ENCODE measurements at regions not wholly inside any gene's neighbourhood (a gene's known extent, or its start where the extent isn't known, plus 50 kb on each side); places are given as distances from the start of the nearest gene placed in this dataset.
A peak's percentile ranks its signal among the peaks of the same experiment; 100 is the strongest.

- no peaks in the 10 kb centered on the region for H3K27me3 ChIP-seq
- no peaks in the 10 kb centered on the region for H3K9me3 ChIP-seq
- TF ChIP-seq EP300 (IDR thresholded peaks at IDR 0.05) (no peak), POLR2AphosphoS5 (IDR thresholded peaks at IDR 0.05) (no peak), POLR2A (IDR thresholded peaks at IDR 0.05) (no peak)
- TF ChIP-seq, protein P1, sequence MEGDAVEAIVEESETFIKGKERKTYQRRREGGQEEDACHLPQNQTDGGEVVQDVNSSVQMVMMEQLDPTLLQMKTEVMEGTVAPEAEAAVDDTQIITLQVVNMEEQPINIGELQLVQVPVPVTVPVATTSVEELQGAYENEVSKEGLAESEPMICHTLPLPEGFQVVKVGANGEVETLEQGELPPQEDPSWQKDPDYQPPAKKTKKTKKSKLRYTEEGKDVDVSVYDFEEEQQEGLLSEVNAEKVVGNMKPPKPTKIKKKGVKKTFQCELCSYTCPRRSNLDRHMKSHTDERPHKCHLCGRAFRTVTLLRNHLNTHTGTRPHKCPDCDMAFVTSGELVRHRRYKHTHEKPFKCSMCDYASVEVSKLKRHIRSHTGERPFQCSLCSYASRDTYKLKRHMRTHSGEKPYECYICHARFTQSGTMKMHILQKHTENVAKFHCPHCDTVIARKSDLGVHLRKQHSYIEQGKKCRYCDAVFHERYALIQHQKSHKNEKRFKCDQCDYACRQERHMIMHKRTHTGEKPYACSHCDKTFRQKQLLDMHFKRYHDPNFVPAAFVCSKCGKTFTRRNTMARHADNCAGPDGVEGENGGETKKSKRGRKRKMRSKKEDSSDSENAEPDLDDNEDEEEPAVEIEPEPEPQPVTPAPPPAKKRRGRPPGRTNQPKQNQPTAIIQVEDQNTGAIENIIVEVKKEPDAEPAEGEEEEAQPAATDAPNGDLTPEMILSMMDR (IDR thresholded peaks at IDR 0.05), result no peak
- H3K4me1 ChIP-seq, result peaks cover 0 to 16% (median 4%) of the 10 kb centered on the region in 4 donors
- intact Hi-C loops (cut with DNase I), result no loop called here
- H3K36me3 ChIP-seq, result no peaks in the 10 kb centered on the region
- peak overlapping the region in 2 of 4 donors; percentile 16 to 18 for H3K27ac ChIP-seq
- H3K4me3 ChIP-seq, result no peak overlapping the region
- WGBS, 2 donors, result 74 to 82% methylated on average over 6 of the region's 6 CpGs
- no peak for DNase-seq
These were observed 210.4 kb downstream of the SPTSSA start for GRCh38 chr14:34251662-34252061.

GRCh38 chr14:34250959-34251358 is 211.1 kb downstream of the SPTSSA start:
- Histone ChIP-seq H3K27ac (peak overlapping the region in 2 of 4 donors; percentile 3 to 8), H3K27me3 (no peaks in the 10 kb centered on the region), H3K4me3 (no peak overlapping the region), H3K9me3 (no peaks in the 10 kb centered on the region), H3K36me3 (no peaks in the 10 kb centered on the region), H3K4me1 (peaks cover 0 to 16% (median 4%) of the 10 kb centered on the region in 4 donors)
- intact Hi-C loops (cut with DNase I), result no loop called here
- no peak for TF ChIP-seq POLR2A (IDR thresholded peaks at IDR 0.05)
- no peak for TF ChIP-seq EP300 (IDR thresholded peaks at IDR 0.05)
- TF ChIP-seq POLR2AphosphoS5 (IDR thresholded peaks at IDR 0.05), result no peak
- TF ChIP-seq, protein P1 (IDR thresholded peaks at IDR 0.05), result no peak
- no peak for DNase-seq
- WGBS, 2 donors, result 86 to 92% methylated on average over 4 of the region's 4 CpGs

GRCh38 chr14:34247605-34248004 is 214.4 kb downstream of the SPTSSA start:
- Histone ChIP-seq H3K4me3 (no peak overlapping the region), H3K36me3 (no peaks in the 10 kb centered on the region), H3K4me1 (peaks cover 0 to 16% (median 4%) of the 10 kb centered on the region in 4 donors), H3K27me3 (no peaks in the 10 kb centered on the region), H3K9me3 (no peaks in the 10 kb centered on the region), H3K27ac (no peak overlapping the region)
- no peak for TF ChIP-seq POLR2A (IDR thresholded peaks at IDR 0.05)
- TF ChIP-seq EP300 (IDR thresholded peaks at IDR 0.05), result no peak
- TF ChIP-seq, protein P1 (IDR thresholded peaks at IDR 0.05), result no peak
- no peak for TF ChIP-seq POLR2AphosphoS5 (IDR thresholded peaks at IDR 0.05)
- 41 to 42% methylated on average over 1 of the region's 1 CpG for WGBS, 2 donors
- no peak for DNase-seq
- intact Hi-C loops (cut with DNase I), result no loop called here

DNA sequence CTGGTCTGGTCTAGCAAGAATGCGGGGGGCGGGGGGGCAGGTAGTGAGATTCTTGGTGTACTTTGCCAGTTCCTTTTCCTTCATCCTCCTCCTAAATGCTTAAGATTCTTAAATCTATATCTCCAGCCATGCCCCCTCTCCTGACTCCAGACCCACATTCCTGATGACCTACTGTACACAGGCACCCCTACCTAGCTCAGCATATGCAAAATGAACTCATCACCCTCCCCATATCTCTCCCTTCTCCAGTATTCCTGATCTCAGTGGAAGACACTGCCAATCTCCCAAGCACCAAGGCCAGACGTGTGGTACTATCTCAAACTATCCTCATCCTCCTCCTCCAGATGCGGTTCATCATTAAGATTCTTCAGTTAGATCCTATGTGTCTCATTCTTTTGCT is 215.8 kb downstream of the SPTSSA start:
- Histone ChIP-seq H3K9me3 (no peaks in the 10 kb centered on the region), H3K27me3 (no peaks in the 10 kb centered on the region), H3K27ac (no peak overlapping the region), H3K36me3 (no peaks in the 10 kb centered on the region), H3K4me3 (no peak overlapping the region), H3K4me1 (peaks cover 0 to 7% (median 3%) of the 10 kb centered on the region in 4 donors)
- 79 to 82% methylated on average over 4 of the region's 4 CpGs for WGBS, 2 donors
- DNase-seq, result no peak
- intact Hi-C loops (cut with DNase I), result no loop called here
- TF ChIP-seq POLR2A (IDR thresholded peaks at IDR 0.05), result no peak
- TF ChIP-seq EP300 (IDR thresholded peaks at IDR 0.05), result no peak
- TF ChIP-seq, protein P1 (IDR thresholded peaks at IDR 0.05), result no peak
- TF ChIP-seq POLR2AphosphoS5 (IDR thresholded peaks at IDR 0.05), result no peak

DNA sequence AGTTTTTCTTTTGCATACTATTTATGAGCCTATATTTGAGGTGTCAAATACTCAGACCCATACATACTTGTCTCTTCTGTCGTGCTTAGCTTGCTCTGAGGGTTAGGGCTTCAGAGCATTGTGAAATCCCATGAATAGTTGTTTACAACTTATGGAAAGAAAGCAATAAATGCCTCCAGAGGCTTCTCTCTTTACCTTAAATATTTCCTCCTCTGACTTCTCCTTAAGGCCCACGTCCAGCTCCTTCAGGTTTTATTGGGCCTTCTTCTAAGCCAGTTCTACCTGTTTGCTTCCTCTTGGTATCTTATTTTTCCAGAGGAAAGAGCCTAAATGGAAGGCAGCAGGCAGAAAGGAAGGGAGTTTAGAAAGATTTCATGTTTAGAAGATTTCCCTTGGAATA is 218.6 kb downstream of the SPTSSA start:
- 13 to 38% methylated on average over 2 of the region's 2 CpGs for WGBS, 2 donors
- no peaks in the 10 kb centered on the region for H3K36me3 ChIP-seq
- no peak overlapping the region for H3K27ac ChIP-seq
- DNase-seq, result no peak
- H3K4me3 ChIP-seq, result no peak overlapping the region
- intact Hi-C loops (cut with DNase I), result no loop called here
- H3K27me3 ChIP-seq, result no peaks in the 10 kb centered on the region
- TF ChIP-seq EP300 (IDR thresholded peaks at IDR 0.05) (no peak), POLR2AphosphoS5 (IDR thresholded peaks at IDR 0.05) (no peak), POLR2A (IDR thresholded peaks at IDR 0.05) (no peak)
- TF ChIP-seq, protein P1 (IDR thresholded peaks at IDR 0.05), result no peak
- peaks cover 0 to 5% (median 0%) of the 10 kb centered on the region in 4 donors for H3K4me1 ChIP-seq
- no peaks in the 10 kb centered on the region for H3K9me3 ChIP-seq
